B cell (primary cell): ENCODE measurements at regions not wholly inside any gene's neighbourhood (a gene's known extent, or its start where the extent isn't known, plus 50 kb on each side); places are given as distances from the start of the nearest gene placed in this dataset.

ENCODE experiments used
- ATAC-seq: fragments of 200-7000 bp; cut with Tn5 transposase; one replicate; pipeline ENCODE4 v1.10.0; 2021; ENCODE audit warnings: low read depth, mild to moderate bottlenecking, moderate number of reproducible peaks, moderate library complexity
- CTCF ChIA-PET: fragments of 350-600 bp; sonication (Branson Sonifier 250); formaldehyde crosslinking; loops from one replicate; lab custom pipeline; 2021; ENCODE audit warnings: antibody characterized with exemption, inconsistent platforms; lab: Charles Lee
- POLR2A ChIA-PET: fragments of 350-600 bp; sonication (Branson Sonifier 250); formaldehyde crosslinking; loops from one replicate; lab custom pipeline; 2021; ENCODE audit warnings: antibody characterized with exemption; lab: Charles Lee
- DNase-seq: peaks from one replicate; pipeline ENCODE4 v3.0.0; 2013
- H2AFZ ChIP-seq: 2 replicates; pipeline ENCODE4 v1.6.1; 2012; ENCODE audit warnings: mild to moderate bottlenecking, low read depth, low read length; ENCODE audit not compliant: insufficient read depth, poor library complexity, severe bottlenecking
- H3K27ac ChIP-seq, 2 donors: 1 replicate in 1 of 2; 2 replicates in 1 of 2; pipeline ENCODE4 v1.5.1; 2012 to 2013; ENCODE audit warnings: low read length in 2 of 2, mild to moderate bottlenecking in 2 of 2, moderate library complexity in 1 of 2
- H3K27me3 ChIP-seq, 4 experiments: fragments of 200-600 bp in 1 of 4; sonication (generic) in 1 of 4; replicated peaks in 1 of 4; 1 replicate in 2 of 4; 2 replicates in 2 of 4; pipeline versions ENCODE4 v1.6.1 to v1.7.0; 2013 to 2016; ENCODE audit warnings: low read length in 3 of 4, mild to moderate bottlenecking in 2 of 4, mixed read lengths in 1 of 4, moderate library complexity in 1 of 4; ENCODE audit not compliant: insufficient read depth in 4 of 4, control insufficient read depth in 3 of 4; ENCODE audit errors: control extremely low read depth in 1 of 4
- H3K36me3 ChIP-seq, 2 experiments: replicated peaks in 1 of 2; 1 replicate in 1 of 2; 2 replicates in 1 of 2; pipeline versions ENCODE4 v1.6.1 to v1.7.1; 2013; ENCODE audit warnings: low read length in 1 of 2; ENCODE audit not compliant: insufficient read depth in 2 of 2, control insufficient read depth in 1 of 2; ENCODE audit errors: control extremely low read depth in 1 of 2, extremely low read depth in 1 of 2
- H3K4me1 ChIP-seq, 2 donors: fragments of 200-600 bp in 1 of 2; sonication (generic) in 1 of 2; 1 replicate in 1 of 2; 2 replicates in 1 of 2; pipeline versions ENCODE4 v1.5.1 to v1.6.1; 2013 to 2017; ENCODE audit warnings: low read length in 2 of 2; ENCODE audit not compliant: control insufficient read depth in 2 of 2, insufficient read depth in 2 of 2
- H3K4me2 ChIP-seq: replicated peaks from 2 replicates; pipeline ENCODE3; 2012; ENCODE audit warnings: mild to moderate bottlenecking, low read depth, low read length; ENCODE audit not compliant: poor library complexity, severe bottlenecking
- H3K4me3 ChIP-seq, 5 experiments: fragments of 200-600 bp in 1 of 5; sonication (generic) in 1 of 5; 1 replicate in 3 of 5; 2 replicates in 2 of 5; pipeline versions ENCODE4 v1.5.1 to v1.7.0; 2011 to 2016; ENCODE audit warnings: low read length in 4 of 5, mild to moderate bottlenecking in 4 of 5, low read depth in 2 of 5, control low read depth in 1 of 5, moderate library complexity in 1 of 5; ENCODE audit not compliant: insufficient read depth in 1 of 5; ENCODE audit errors: control extremely low read depth in 1 of 5, extremely low read depth in 1 of 5
- H3K79me2 ChIP-seq: fragments of 200-600 bp; sonication (generic); one replicate; pipeline ENCODE4 v1.6.0; 2016; ENCODE audit warnings: low read length; ENCODE audit not compliant: control insufficient read depth, insufficient read depth
- H3K9ac ChIP-seq: fragments of 200-600 bp; sonication (generic); 2 replicates; pipeline ENCODE4 v1.6.1; 2017; ENCODE audit warnings: mild to moderate bottlenecking, low read length, moderate library complexity
- H3K9me3 ChIP-seq, 3 donors: one replicate each; pipeline versions ENCODE4 v1.6.1 to v1.7.1; 2013; ENCODE audit warnings: low read length in 2 of 3; ENCODE audit not compliant: control insufficient read depth in 2 of 3, insufficient read depth in 1 of 3; ENCODE audit errors: control extremely low read depth in 1 of 3
- H4K20me1 ChIP-seq: 2 replicates; pipeline ENCODE4 v1.6.0; 2012; ENCODE audit warnings: mild to moderate bottlenecking, low read length; ENCODE audit not compliant: insufficient read depth, control insufficient read depth, poor library complexity, severe bottlenecking
- H3K27ac Mint-ChIP-seq: one replicate; pipeline ENCODE4 v1.8.0; 2021; ENCODE audit warnings: mixed read lengths
- H3K27me3 Mint-ChIP-seq: one replicate; pipeline ENCODE4 v1.8.0; 2021; ENCODE audit warnings: mixed read lengths
- H3K4me1 Mint-ChIP-seq: one replicate; pipeline ENCODE4 v1.8.0; 2021; ENCODE audit warnings: mixed read lengths
- H3K4me3 Mint-ChIP-seq: one replicate; pipeline ENCODE4 v1.8.0; 2021; ENCODE audit warnings: mixed read lengths
- H3K9me3 Mint-ChIP-seq: one replicate; pipeline ENCODE4 v1.8.0; 2022; ENCODE audit warnings: mixed read lengths; ENCODE audit not compliant: insufficient read depth
- CTCF ChIP-seq: fragments of 200-600 bp; IDR thresholded peaks from one replicate; pipeline ENCODE4 v1.8.0; 2022; ENCODE audit warnings: antibody characterized with exemption, mild to moderate bottlenecking
- EZH2 ChIP-seq: IDR thresholded peaks from 2 replicates; pipeline ENCODE4 v1.6.1; 2012; ENCODE audit warnings: borderline replicate concordance, low read depth, mild to moderate bottlenecking, moderate library complexity, low read length; ENCODE audit not compliant: insufficient read depth, poor library complexity, severe bottlenecking
- WGBS: methylation state at CpG from one replicate; pipeline ENCODE4 v1.1.5; 2013; ENCODE audit warnings: missing lambda C conversion rate; ENCODE audit not compliant: insufficient coverage; 5-methylcytosine and 5-hydroxymethylcytosine counted together
- intact Hi-C: fragments of 100-400 bp; cut with micrococcal nuclease; formaldehyde crosslinking; loops from one replicate; pipeline ENCODE4 v1.10.0; 2022

DNA sequence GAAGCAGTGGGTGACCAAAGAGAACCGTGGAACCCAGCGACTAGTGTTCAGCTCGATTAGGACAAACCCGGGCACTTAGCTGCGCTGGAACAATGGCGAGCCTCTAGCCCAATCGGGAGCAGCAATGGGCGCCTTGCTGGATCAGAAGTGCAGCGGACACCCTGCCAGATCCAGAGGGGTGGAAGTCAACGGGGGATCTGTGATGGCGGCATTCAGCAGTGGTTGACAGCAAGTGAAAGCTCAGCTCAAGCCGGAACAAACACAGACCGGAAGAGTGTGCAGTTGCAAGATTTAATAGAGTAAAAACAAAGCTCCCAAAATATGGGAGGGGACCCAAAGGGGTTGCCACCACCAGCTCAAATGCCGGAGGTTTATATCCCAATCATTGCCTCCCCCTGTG lies 478.7 kb upstream of the REG3G start:
- H3K27me3 ChIP-seq: no peaks in the 10 kb centered on the region
- H3K79me2 ChIP-seq: no peaks in the 10 kb centered on the region
- Mint-ChIP-seq H3K9me3 (peaks cover 5% of the 10 kb centered on the region), H3K4me3 (no peak overlapping the region), H3K27me3 (no peaks in the 10 kb centered on the region), H3K27ac (no peak overlapping the region), H3K4me1 (no peaks in the 10 kb centered on the region)
- TF ChIP-seq EZH2 (no peak), CTCF (no peak)
- WGBS: 98% methylated on average over 13 of the region's 14 CpGs
- H3K4me3 ChIP-seq: no peak overlapping the region
- ChIA-PET CTCF (no interaction called here), POLR2A (no interaction called here)
- H4K20me1 ChIP-seq: no peaks in the 10 kb centered on the region
- no peaks in the 10 kb centered on the region for H3K4me1 ChIP-seq
- no peaks in the 10 kb centered on the region for H3K36me3 ChIP-seq
- no peak overlapping the region for H3K4me2 ChIP-seq
- no peak overlapping the region for H2AFZ ChIP-seq
- intact Hi-C loops: no loop called here
- peaks cover 0 to 10% (median 0%) of the 10 kb centered on the region in 3 donors for H3K9me3 ChIP-seq
- no peak for DNase-seq
- H3K9ac ChIP-seq: no peak overlapping the region
- no peak for ATAC-seq
- H3K27ac ChIP-seq: no peak overlapping the region

GRCh38 chr2:78549766-78550165 lies 475.7 kb upstream of the REG3G start:
- H3K27ac Mint-ChIP-seq: no peak overlapping the region
- POLR2A ChIA-PET: no interaction called here
- DNase-seq: no peak
- CTCF ChIA-PET: no interaction called here
- Histone ChIP-seq H3K27me3 (no peaks in the 10 kb centered on the region), H4K20me1 (no peaks in the 10 kb centered on the region), H3K36me3 (no peaks in the 10 kb centered on the region), H3K27ac (no peak overlapping the region), H3K4me3 (no peak overlapping the region), H3K9me3 (peaks cover 0 to 7% (median 0%) of the 10 kb centered on the region in 3 donors), H3K4me1 (no peaks in the 10 kb centered on the region), H2AFZ (no peak overlapping the region), H3K79me2 (no peaks in the 10 kb centered on the region), H3K9ac (no peak overlapping the region), H3K4me2 (no peak overlapping the region)
- H3K27me3 Mint-ChIP-seq: no peaks in the 10 kb centered on the region
- ATAC-seq: no peak
- H3K4me1 Mint-ChIP-seq: no peaks in the 10 kb centered on the region
- no CpG with 5 or more reads among the region's 2 CpGs for WGBS
- no peaks in the 10 kb centered on the region for H3K9me3 Mint-ChIP-seq
- TF ChIP-seq EZH2 (no peak), CTCF (no peak)
- no peak overlapping the region for H3K4me3 Mint-ChIP-seq
- intact Hi-C loops: no loop called here
